ENCODE measurements at regions not wholly inside any gene's neighbourhood (a gene's known extent, or its start where the extent isn't known, plus 50 kb on each side); places are given as distances from the start of the nearest gene placed in this dataset.

- Histone ChIP-seq H3K4me3 (no peak overlapping the region), H3K9me3 (ENCODE audit: low read depth, low read length) (no peaks in the 10 kb centered on the region), H3K27ac (no peak overlapping the region), H3K36me3 (ENCODE audit: insufficient read depth, low read length) (no peaks in the 10 kb centered on the region), H3K9ac (ENCODE audit: insufficient read length) (no peak overlapping the region)
- no peak for DNase-seq (ENCODE audit: low read depth, low spot score)
- TF ChIP-seq POLR2AphosphoS5 (IDR thresholded peaks at IDR 0.05; ENCODE audit: borderline replicate concordance, low read depth, low read length), result no peak
- TF ChIP-seq EZH2 (IDR thresholded peaks at IDR 0.05), result no peak
- TF ChIP-seq FOXP2 (optimal IDR thresholded peaks at IDR 0.05; ENCODE audit: control extremely low read depth, extremely low read length, insufficient read depth), result no peak
Observed at GRCh38 chr5:17384181-17384580, 113.8 kb upstream of the TAF11L2 start.

GRCh38 chr5:17388717-17389116 is 109.3 kb upstream of the TAF11L2 start:
- Histone ChIP-seq H3K9me3 (ENCODE audit: low read depth, low read length) (no peaks in the 10 kb centered on the region), H3K4me3 (no peak overlapping the region)
- DNase-seq (ENCODE audit: low read depth, low spot score), result no peak

GRCh38 chr5:17394086-17394485 is 103.9 kb upstream of the TAF11L2 start:
- no peak for DNase-seq (ENCODE audit: low read depth, low spot score)
- H3K4me3 ChIP-seq, result no peak overlapping the region
- TF ChIP-seq FOXP2 (optimal IDR thresholded peaks at IDR 0.05; ENCODE audit: control extremely low read depth, extremely low read length, insufficient read depth) (no peak), EZH2 (IDR thresholded peaks at IDR 0.05) (no peak), POLR2AphosphoS5 (IDR thresholded peaks at IDR 0.05; ENCODE audit: borderline replicate concordance, low read depth, low read length) (no peak)

More at GRCh38 chr5:17388717-17389116, 109.3 kb upstream of the TAF11L2 start:
- H3K9ac ChIP-seq (ENCODE audit: insufficient read length), result no peak overlapping the region
- no peaks in the 10 kb centered on the region for H3K36me3 ChIP-seq (ENCODE audit: insufficient read depth, low read length)
- H3K27ac ChIP-seq, result no peak overlapping the region
- TF ChIP-seq POLR2AphosphoS5 (IDR thresholded peaks at IDR 0.05; ENCODE audit: borderline replicate concordance, low read depth, low read length) (no peak), FOXP2 (optimal IDR thresholded peaks at IDR 0.05; ENCODE audit: control extremely low read depth, extremely low read length, insufficient read depth) (no peak), EZH2 (IDR thresholded peaks at IDR 0.05) (no peak)

GRCh38 chr5:17395106-17395880 is 102.7 kb upstream of the TAF11L2 start:
- TF ChIP-seq FOXP2 (optimal IDR thresholded peaks at IDR 0.05; ENCODE audit: control extremely low read depth, extremely low read length, insufficient read depth) (no peak), EZH2 (IDR thresholded peaks at IDR 0.05) (no peak), POLR2AphosphoS5 (IDR thresholded peaks at IDR 0.05; ENCODE audit: borderline replicate concordance, low read depth, low read length) (no peak)
- Histone ChIP-seq H3K9me3 (ENCODE audit: low read depth, low read length) (no peaks in the 10 kb centered on the region), H3K27ac (no peak overlapping the region), H3K4me3 (no peak overlapping the region), H3K36me3 (ENCODE audit: insufficient read depth, low read length) (no peaks in the 10 kb centered on the region), H3K9ac (ENCODE audit: insufficient read length) (no peak overlapping the region)
- DNase-seq (ENCODE audit: low read depth, low spot score), result no peak

More at GRCh38 chr5:17394086-17394485, 103.9 kb upstream of the TAF11L2 start:
- Histone ChIP-seq H3K9me3 (ENCODE audit: low read depth, low read length) (no peaks in the 10 kb centered on the region), H3K9ac (ENCODE audit: insufficient read length) (no peak overlapping the region), H3K36me3 (ENCODE audit: insufficient read depth, low read length) (no peaks in the 10 kb centered on the region), H3K27ac (no peak overlapping the region)

GRCh38 chr5:17396247-17396646 is 101.8 kb upstream of the TAF11L2 start:
- Histone ChIP-seq H3K9ac (ENCODE audit: insufficient read length) (no peak overlapping the region), H3K9me3 (ENCODE audit: low read depth, low read length) (no peaks in the 10 kb centered on the region), H3K36me3 (ENCODE audit: insufficient read depth, low read length) (no peaks in the 10 kb centered on the region), H3K4me3 (no peak overlapping the region), H3K27ac (no peak overlapping the region)
- TF ChIP-seq POLR2AphosphoS5 (IDR thresholded peaks at IDR 0.05; ENCODE audit: borderline replicate concordance, low read depth, low read length) (no peak), FOXP2 (optimal IDR thresholded peaks at IDR 0.05; ENCODE audit: control extremely low read depth, extremely low read length, insufficient read depth) (no peak), EZH2 (IDR thresholded peaks at IDR 0.05) (no peak)
- no peak for DNase-seq (ENCODE audit: low read depth, low spot score)

GRCh38 chr5:17398431-17398830 is 99.6 kb upstream of the TAF11L2 start:
- no peaks in the 10 kb centered on the region for H3K36me3 ChIP-seq (ENCODE audit: insufficient read depth, low read length)
- H3K9me3 ChIP-seq (ENCODE audit: low read depth, low read length), result no peaks in the 10 kb centered on the region
- H3K9ac ChIP-seq (ENCODE audit: insufficient read length), result no peak overlapping the region
- TF ChIP-seq POLR2AphosphoS5 (IDR thresholded peaks at IDR 0.05; ENCODE audit: borderline replicate concordance, low read depth, low read length) (no peak), FOXP2 (optimal IDR thresholded peaks at IDR 0.05; ENCODE audit: control extremely low read depth, extremely low read length, insufficient read depth) (no peak), EZH2 (IDR thresholded peaks at IDR 0.05) (no peak)
- H3K4me3 ChIP-seq, result no peak overlapping the region
- DNase-seq (ENCODE audit: low read depth, low spot score), result no peak
- H3K27ac ChIP-seq, result no peak overlapping the region

- no peak for DNase-seq (ENCODE audit: low read depth, low spot score)
- Histone ChIP-seq H3K27ac (no peak overlapping the region), H3K36me3 (ENCODE audit: insufficient read depth, low read length) (no peaks in the 10 kb centered on the region), H3K9me3 (ENCODE audit: low read depth, low read length) (no peaks in the 10 kb centered on the region), H3K4me3 (no peak overlapping the region), H3K9ac (ENCODE audit: insufficient read length) (no peak overlapping the region)
- TF ChIP-seq FOXP2 (optimal IDR thresholded peaks at IDR 0.05; ENCODE audit: control extremely low read depth, extremely low read length, insufficient read depth) (no peak), POLR2AphosphoS5 (IDR thresholded peaks at IDR 0.05; ENCODE audit: borderline replicate concordance, low read depth, low read length) (no peak), EZH2 (IDR thresholded peaks at IDR 0.05) (no peak)
Observed at GRCh38 chr5:17398866-17399835, 98.9 kb upstream of the TAF11L2 start.

- Histone ChIP-seq H3K9ac (ENCODE audit: insufficient read length) (no peak overlapping the region), H3K36me3 (ENCODE audit: insufficient read depth, low read length) (no peaks in the 10 kb centered on the region), H3K9me3 (ENCODE audit: low read depth, low read length) (no peaks in the 10 kb centered on the region), H3K27ac (no peak overlapping the region), H3K4me3 (no peak overlapping the region)
- no peak for TF ChIP-seq POLR2AphosphoS5 (IDR thresholded peaks at IDR 0.05; ENCODE audit: borderline replicate concordance, low read depth, low read length)
- TF ChIP-seq FOXP2 (optimal IDR thresholded peaks at IDR 0.05; ENCODE audit: control extremely low read depth, extremely low read length, insufficient read depth), result no peak
- no peak for DNase-seq (ENCODE audit: low read depth, low spot score)
Observed at GRCh38 chr5:17399931-17400330, 98.1 kb upstream of the TAF11L2 start.

Data from SK-N-MC (cell line).